ENCODE measurements at regions not wholly inside any gene's neighbourhood (a gene's known extent, or its start where the extent isn't known, plus 50 kb on each side); places are given as distances from the start of the nearest gene placed in this dataset.

DNA sequence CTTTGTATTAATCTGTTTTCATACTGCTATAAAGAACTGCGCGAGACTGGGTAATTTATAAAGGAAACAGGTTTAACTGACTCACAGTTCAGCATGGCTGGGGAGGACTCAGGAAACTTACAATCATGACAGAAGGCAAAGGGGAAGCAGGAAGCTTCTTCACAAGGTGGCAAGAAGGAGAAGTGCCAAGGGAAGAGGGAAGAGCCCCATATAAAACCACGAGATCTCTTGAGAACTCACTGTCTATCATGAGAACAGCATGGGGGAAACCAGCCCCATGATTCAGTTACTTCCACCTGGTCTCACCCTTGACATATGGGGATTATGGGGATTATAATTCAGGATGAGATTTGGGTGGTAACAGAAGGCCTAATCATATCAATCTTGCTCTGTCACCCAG lies 60.9 kb upstream of the CHD1 start:
- DNase-seq: no peak

DNA sequence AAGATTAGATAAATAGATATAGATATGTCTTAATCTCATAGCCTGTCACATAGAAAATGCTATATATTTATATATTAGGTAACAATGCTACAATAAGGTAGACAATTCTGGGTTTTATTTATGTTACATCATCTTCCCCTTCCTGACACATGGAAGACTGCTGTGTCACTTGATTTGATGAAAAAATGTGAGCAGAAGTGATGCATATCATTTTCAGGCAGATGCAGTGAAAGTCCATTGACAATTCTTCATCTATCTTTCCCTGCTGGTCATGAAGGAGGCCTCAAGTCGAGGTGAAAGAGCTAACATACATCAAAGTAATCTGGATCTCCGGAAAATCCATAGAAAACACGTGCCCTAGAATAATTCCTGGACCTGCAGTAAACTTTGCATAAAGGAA lies 57.8 kb upstream of the CHD1 start:
- no peak for DNase-seq

DNA sequence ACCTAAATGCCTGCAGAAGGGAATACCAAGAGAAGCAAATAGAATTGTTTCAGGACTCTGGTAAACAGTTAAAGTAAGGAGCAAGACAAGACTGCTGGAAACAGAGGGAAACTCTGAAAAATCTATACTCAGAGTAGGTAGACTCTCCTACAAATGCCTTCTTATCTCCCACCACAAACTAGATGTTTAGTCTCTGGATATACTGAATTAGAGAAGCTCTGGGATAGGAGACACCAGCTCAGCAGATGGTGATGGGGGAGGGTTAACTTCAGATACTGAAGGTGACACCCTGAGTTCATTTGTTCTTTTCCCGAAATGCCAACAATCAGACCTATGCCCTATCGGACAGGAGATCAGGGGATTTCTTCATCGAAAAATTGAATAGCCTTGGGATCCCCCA lies 54.1 kb upstream of the CHD1 start:
- DNase-seq: no peak
